ENCODE measurements at regions not wholly inside any gene's neighbourhood (a gene's known extent, or its start where the extent isn't known, plus 50 kb on each side); places are given as distances from the start of the nearest gene placed in this dataset.

DNA sequence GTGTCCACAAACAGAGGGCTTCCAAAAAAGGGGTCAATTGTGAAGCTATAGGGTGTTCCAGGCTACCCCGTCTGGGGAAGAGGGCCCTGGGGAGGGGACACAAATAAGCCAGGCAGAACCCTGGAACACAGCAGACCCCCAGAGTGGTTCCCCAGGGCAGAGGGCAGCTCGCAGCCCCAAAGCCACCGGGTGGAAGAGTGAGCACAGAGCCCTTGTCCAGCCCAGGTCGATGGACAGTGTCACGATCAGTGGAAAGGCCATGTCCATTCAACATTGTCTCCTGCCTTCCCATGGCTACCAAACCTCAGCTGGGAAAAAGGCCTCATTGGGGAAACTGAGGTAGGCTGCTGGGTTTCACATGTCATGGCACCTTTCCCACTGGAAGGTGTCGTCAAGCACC is 131.4 kb downstream of the DICER1 start:
- H3K27me3 Mint-ChIP-seq (ENCODE audit: insufficient read depth, unreplicated experiment): no peaks in the 10 kb centered on the region

GRCh38 chr14:95025218-95025617 is 132.1 kb downstream of the DICER1 start:
- no peaks in the 10 kb centered on the region for H3K36me3 Mint-ChIP-seq (ENCODE audit: insufficient read depth, unreplicated experiment)
- H3K27ac Mint-ChIP-seq (ENCODE audit: low read depth, unreplicated experiment): no peak overlapping the region
- DNase-seq (ENCODE audit: unreplicated experiment): no peak
- ChIA-PET CTCF (no interaction called here), POLR2A (no interaction called here)
- H3K4me3 Mint-ChIP-seq (ENCODE audit: unreplicated experiment): no peak overlapping the region
- intact Hi-C loops (cut with micrococcal nuclease): no loop called here
- peaks cover 7% of the 10 kb centered on the region for H3K9me3 Mint-ChIP-seq (ENCODE audit: unreplicated experiment)
- no TSS peak for BruUV-seq (replicated peaks)
- no peak for TF ChIP-seq CTCF (IDR thresholded peaks at IDR 0.05; ENCODE audit: unreplicated experiment)
- H3K27me3 Mint-ChIP-seq (ENCODE audit: insufficient read depth, unreplicated experiment): no peaks in the 10 kb centered on the region
- H3K4me1 Mint-ChIP-seq (ENCODE audit: insufficient read depth, unreplicated experiment): peaks cover 12% of the 10 kb centered on the region

More for the DNA sequence above, 131.4 kb downstream of the DICER1 start:
- Mint-ChIP-seq H3K4me3 (ENCODE audit: unreplicated experiment) (no peak overlapping the region), H3K9me3 (ENCODE audit: unreplicated experiment) (peaks cover 7% of the 10 kb centered on the region), H3K27ac (ENCODE audit: low read depth, unreplicated experiment) (no peak overlapping the region), H3K36me3 (ENCODE audit: insufficient read depth, unreplicated experiment) (peaks cover 6% of the 10 kb centered on the region), H3K4me1 (ENCODE audit: insufficient read depth, unreplicated experiment) (peaks cover 12% of the 10 kb centered on the region)
- intact Hi-C loops (cut with micrococcal nuclease): no loop called here
- no peak for TF ChIP-seq CTCF (IDR thresholded peaks at IDR 0.05; ENCODE audit: unreplicated experiment)
- CTCF ChIA-PET: interaction anchor here (0.6 kb wide), 1 partner anchor 244 kb away, joined by 4 read pairs; no protein-coding TSS in a partner anchor
- DNase-seq (ENCODE audit: unreplicated experiment): no peak
- no TSS peak for BruUV-seq (replicated peaks)
- POLR2A ChIA-PET: no interaction called here

GRCh38 chr14:95024380-95024779 is 132.9 kb downstream of the DICER1 start:
- DNase-seq (ENCODE audit: unreplicated experiment): no peak
- ChIA-PET POLR2A (interaction anchor here (0.8 to 1.7 kb wide), 2 partner anchors 46 to 188 kb away, joined by 3 read pairs; no protein-coding TSS in a partner anchor), CTCF (interaction anchor here (1.1 kb wide), 1 partner anchor 10 kb away, joined by 3 read pairs; no protein-coding TSS in a partner anchor)
- Mint-ChIP-seq H3K27me3 (ENCODE audit: insufficient read depth, unreplicated experiment) (no peaks in the 10 kb centered on the region), H3K27ac (ENCODE audit: low read depth, unreplicated experiment) (no peak overlapping the region), H3K36me3 (ENCODE audit: insufficient read depth, unreplicated experiment) (no peaks in the 10 kb centered on the region), H3K9me3 (ENCODE audit: unreplicated experiment) (peaks cover 6% of the 10 kb centered on the region), H3K4me3 (ENCODE audit: unreplicated experiment) (no peak overlapping the region), H3K4me1 (ENCODE audit: insufficient read depth, unreplicated experiment) (peaks cover 13% of the 10 kb centered on the region)
- TF ChIP-seq CTCF (IDR thresholded peaks at IDR 0.05; ENCODE audit: unreplicated experiment): no peak
- intact Hi-C loops (cut with micrococcal nuclease): no loop called here
- no TSS peak for BruUV-seq (replicated peaks)

GRCh38 chr14:95023886-95024285 is 133.4 kb downstream of the DICER1 start:
- TF ChIP-seq CTCF (IDR thresholded peaks at IDR 0.05; ENCODE audit: unreplicated experiment): no peak
- peaks cover under 1% of the 10 kb centered on the region for H3K9me3 Mint-ChIP-seq (ENCODE audit: unreplicated experiment)
- no peak overlapping the region for H3K4me3 Mint-ChIP-seq (ENCODE audit: unreplicated experiment)
- H3K4me1 Mint-ChIP-seq (ENCODE audit: insufficient read depth, unreplicated experiment): peaks cover 18% of the 10 kb centered on the region
- H3K27ac Mint-ChIP-seq (ENCODE audit: low read depth, unreplicated experiment): no peak overlapping the region
- CTCF ChIA-PET: interaction anchor here (0.5 to 1.1 kb wide), 5 partner anchors 10 to 480 kb away, joined by 3 to 5 read pairs (median 3); no protein-coding TSS in a partner anchor
- no peaks in the 10 kb centered on the region for H3K27me3 Mint-ChIP-seq (ENCODE audit: insufficient read depth, unreplicated experiment)
- intact Hi-C loops (cut with micrococcal nuclease): no loop called here
- no TSS peak for BruUV-seq (replicated peaks)
- peak; percentile 66 for DNase-seq (ENCODE audit: unreplicated experiment)
- POLR2A ChIA-PET: interaction anchor here (0.8 to 1.7 kb wide), 2 partner anchors 45 to 187 kb away, joined by 3 read pairs; no protein-coding TSS in a partner anchor
- no peaks in the 10 kb centered on the region for H3K36me3 Mint-ChIP-seq (ENCODE audit: insufficient read depth, unreplicated experiment)
